Ectodermal cell (in vitro differentiated cells): ENCODE measurements at regions not wholly inside any gene's neighbourhood (a gene's known extent, or its start where the extent isn't known, plus 50 kb on each side); places are given as distances from the start of the nearest gene placed in this dataset.

Experiments used
- H3K27ac ChIP-seq: 2 replicates; pipeline ENCODE4 v1.7.0; 2013; ENCODE audit warnings: mild to moderate bottlenecking, low read depth, low read length; ENCODE audit not compliant: insufficient read depth, poor library complexity, severe bottlenecking
- H3K27me3 ChIP-seq: 2 replicates; pipeline ENCODE4 v1.7.0; 2013; ENCODE audit warnings: mild to moderate bottlenecking, low read length; ENCODE audit not compliant: insufficient read depth, control insufficient read depth, poor library complexity, severe bottlenecking
- H3K36me3 ChIP-seq: one replicate; pipeline ENCODE4 v1.7.0; 2013; ENCODE audit warnings: low read length; ENCODE audit not compliant: control insufficient read depth, insufficient read depth
- H3K4me1 ChIP-seq: one replicate; pipeline ENCODE4 v1.7.0; 2013; ENCODE audit warnings: low read length; ENCODE audit not compliant: control insufficient read depth, insufficient read depth
- H3K4me3 ChIP-seq: 2 replicates; pipeline ENCODE4 v1.7.0; 2013; ENCODE audit warnings: low read depth, low read length, control low read depth; ENCODE audit not compliant: insufficient read depth
- H3K9me3 ChIP-seq: 2 replicates; pipeline ENCODE4 v1.7.0; 2013; ENCODE audit warnings: mild to moderate bottlenecking, low read length, moderate library complexity; ENCODE audit not compliant: control insufficient read depth
- WGBS, 2 experiments: methylation state at CpG; one replicate each; pipeline ENCODE4 v1.1.7; 2013; ENCODE audit warnings: missing lambda C conversion rate in 2 of 2; 5-methylcytosine and 5-hydroxymethylcytosine counted together

DNA sequence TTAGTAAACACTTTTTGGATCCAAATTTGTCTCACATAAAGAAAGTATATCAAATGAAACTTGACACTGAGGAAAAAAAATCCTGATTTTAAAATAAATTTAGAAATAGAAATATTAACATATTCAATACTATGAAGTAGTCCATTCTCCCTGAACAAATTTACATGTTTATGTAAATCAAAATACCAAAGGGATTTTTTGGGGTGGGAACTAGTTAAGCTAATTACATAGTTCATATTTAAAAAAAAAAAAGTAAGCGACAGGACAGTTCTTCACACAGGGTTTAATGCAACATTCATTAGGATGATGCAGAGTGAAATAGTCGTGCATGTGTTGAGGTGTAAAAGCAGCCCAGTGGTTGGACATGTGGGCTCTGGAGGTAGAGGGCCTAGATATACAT lies 433.5 kb upstream of the B3GALT2 start:
- H3K36me3 ChIP-seq: no peaks in the 10 kb centered on the region
- no peaks in the 10 kb centered on the region for H3K4me1 ChIP-seq
- H3K4me3 ChIP-seq: no peak overlapping the region
- H3K27ac ChIP-seq: no peak overlapping the region
- 85 to 92% methylated on average over 2 of the region's 2 CpGs for WGBS, 2 experiments
- no peaks in the 10 kb centered on the region for H3K9me3 ChIP-seq
- H3K27me3 ChIP-seq: no peaks in the 10 kb centered on the region

DNA sequence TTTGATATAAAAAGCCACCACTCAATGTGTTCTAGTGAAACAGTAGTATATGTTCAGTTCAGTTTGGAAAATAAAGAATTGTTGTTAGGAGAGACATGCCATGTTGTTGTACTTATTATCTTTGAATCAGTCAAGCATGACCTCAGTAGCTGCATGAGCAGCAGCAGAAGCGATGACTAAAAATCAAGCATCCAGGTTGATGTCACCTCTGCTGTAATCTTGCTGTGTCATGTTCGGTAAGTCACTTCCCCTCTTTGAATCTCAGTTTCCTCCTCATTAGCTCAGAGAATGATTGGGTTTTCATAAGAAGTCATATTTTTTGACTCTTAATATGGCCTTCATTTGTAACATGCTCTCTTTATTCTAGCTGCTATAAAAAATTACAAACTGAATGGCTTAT lies 428.4 kb upstream of the B3GALT2 start:
- Histone ChIP-seq H3K27me3 (no peaks in the 10 kb centered on the region), H3K4me1 (no peaks in the 10 kb centered on the region), H3K36me3 (no peaks in the 10 kb centered on the region), H3K9me3 (no peaks in the 10 kb centered on the region), H3K27ac (no peak overlapping the region), H3K4me3 (no peak overlapping the region)
- 96 to 97% methylated on average over 2 of the region's 2 CpGs for WGBS, 2 experiments

DNA sequence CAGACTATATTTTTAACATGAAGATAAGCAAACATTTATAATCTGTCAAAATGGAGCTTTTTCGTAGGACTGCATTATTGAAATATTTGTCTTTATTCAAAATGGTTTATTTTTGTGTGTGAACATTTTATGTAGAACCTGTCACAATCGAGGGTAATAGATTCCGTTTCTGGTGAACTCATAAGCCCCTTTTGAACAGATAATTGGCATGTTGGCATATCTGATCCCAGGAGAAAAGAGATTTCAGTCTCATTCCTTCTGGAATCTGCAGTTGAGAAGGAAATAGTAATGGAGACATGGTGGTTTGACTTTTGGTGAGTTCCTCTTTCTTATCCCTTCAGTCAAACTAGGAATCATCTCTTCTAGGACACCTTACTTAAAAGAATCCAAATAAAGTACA lies 427.9 kb upstream of the B3GALT2 start:
- 94% methylated on average over 3 of the region's 3 CpGs for WGBS, 2 experiments
- no peaks in the 10 kb centered on the region for H3K36me3 ChIP-seq

DNA sequence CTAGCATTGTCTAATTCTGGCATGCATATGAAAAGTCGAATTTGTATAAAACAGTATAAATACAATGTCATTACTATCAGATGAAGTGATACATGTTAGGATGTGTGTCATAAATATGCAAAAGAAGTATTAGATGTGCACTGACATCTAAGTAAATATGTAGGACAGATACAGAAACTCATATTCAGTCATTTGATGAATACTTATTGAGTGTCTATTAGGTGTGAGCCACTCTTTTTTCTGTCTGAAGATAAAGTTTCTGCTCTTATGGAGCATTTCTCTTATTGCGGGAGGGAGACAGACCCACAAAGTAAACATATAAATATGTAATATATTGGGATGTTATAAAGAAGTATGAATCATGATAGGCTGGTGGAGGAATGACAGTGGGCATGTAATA lies 426.6 kb upstream of the B3GALT2 start:
- H3K27me3 ChIP-seq: no peaks in the 10 kb centered on the region
- no peak overlapping the region for H3K27ac ChIP-seq
- no peaks in the 10 kb centered on the region for H3K36me3 ChIP-seq
- WGBS, 2 experiments: 80 to 86% methylated on average over 1 of the region's 2 CpGs
- H3K4me3 ChIP-seq: no peak overlapping the region
- H3K4me1 ChIP-seq: no peaks in the 10 kb centered on the region
- no peaks in the 10 kb centered on the region for H3K9me3 ChIP-seq

More for the DNA sequence above, 427.9 kb upstream of the B3GALT2 start:
- H3K27me3 ChIP-seq: no peaks in the 10 kb centered on the region
- no peak overlapping the region for H3K4me3 ChIP-seq
- no peaks in the 10 kb centered on the region for H3K4me1 ChIP-seq
- no peaks in the 10 kb centered on the region for H3K9me3 ChIP-seq
- no peak overlapping the region for H3K27ac ChIP-seq

DNA sequence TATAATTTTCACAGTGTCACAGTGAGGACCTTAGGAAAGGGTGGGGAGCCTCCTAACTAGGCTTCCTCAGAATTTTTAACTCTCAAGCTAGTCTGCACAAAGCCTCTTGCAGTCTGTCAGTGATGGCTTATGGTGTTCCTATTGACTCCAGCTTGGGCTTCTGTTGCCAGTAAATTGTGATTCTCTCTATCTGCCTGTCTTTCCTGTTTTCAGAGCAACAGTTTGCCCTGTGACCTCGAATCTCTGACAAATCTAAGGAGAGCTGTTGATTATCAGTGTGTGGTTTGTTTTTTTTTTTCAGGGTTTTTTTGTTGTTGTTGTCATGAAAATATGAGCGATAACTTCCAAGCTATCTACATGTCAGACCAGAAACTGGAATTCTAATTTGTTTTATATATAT lies 423.2 kb upstream of the B3GALT2 start:
- Histone ChIP-seq H3K27me3 (no peaks in the 10 kb centered on the region), H3K4me1 (no peaks in the 10 kb centered on the region), H3K9me3 (no peaks in the 10 kb centered on the region), H3K36me3 (no peaks in the 10 kb centered on the region), H3K27ac (no peak overlapping the region), H3K4me3 (no peak overlapping the region)
- WGBS, 2 experiments: 86 to 100% methylated on average over 1 of the region's 2 CpGs

DNA sequence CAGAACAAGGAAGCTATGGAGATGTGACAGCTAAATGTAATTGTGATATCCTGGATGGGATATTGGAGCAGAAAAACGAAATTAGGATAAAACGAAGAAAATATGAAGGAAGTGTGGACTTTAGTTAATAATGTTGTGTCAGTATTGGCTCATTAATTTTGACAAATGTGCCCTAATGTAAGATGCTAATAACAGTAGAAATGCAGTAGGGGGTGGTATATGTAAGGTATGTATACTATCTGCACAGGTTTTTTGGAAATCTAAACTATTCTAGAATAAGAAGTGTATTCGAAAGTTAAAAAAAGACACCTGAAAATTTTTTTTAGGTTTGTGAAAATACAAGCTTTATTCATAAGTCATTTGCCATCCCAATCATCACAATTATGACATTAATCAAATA lies 421.4 kb upstream of the B3GALT2 start:
- 92 to 96% methylated on average over 2 of the region's 3 CpGs for WGBS, 2 experiments
- no peak overlapping the region for H3K4me3 ChIP-seq
- H3K36me3 ChIP-seq: no peaks in the 10 kb centered on the region
- H3K27ac ChIP-seq: no peak overlapping the region
- no peaks in the 10 kb centered on the region for H3K9me3 ChIP-seq
- H3K27me3 ChIP-seq: no peaks in the 10 kb centered on the region
- peaks cover 2% of the 10 kb centered on the region for H3K4me1 ChIP-seq

DNA sequence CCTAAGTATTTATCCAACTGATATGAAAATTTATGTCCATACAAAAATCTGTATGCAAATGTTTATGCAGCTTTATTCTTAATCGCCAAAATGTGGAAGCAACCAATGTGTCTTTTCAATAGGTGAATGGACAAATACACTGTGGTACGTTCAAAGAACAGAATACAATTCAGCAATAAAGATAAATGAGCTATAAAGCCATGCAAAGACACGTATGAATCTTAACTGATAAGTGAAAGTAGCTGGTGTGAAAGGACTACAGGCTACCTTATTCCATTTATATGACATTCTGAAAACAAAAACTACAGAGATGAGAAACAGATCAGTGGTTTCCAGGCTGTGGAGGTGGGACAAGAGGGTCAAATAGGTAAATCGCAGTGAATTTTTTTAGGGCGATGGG lies 419.6 kb upstream of the B3GALT2 start:
- 94 to 100% methylated on average over 2 to 4 of the region's 5 CpGs for WGBS, 2 experiments
- Histone ChIP-seq H3K36me3 (no peaks in the 10 kb centered on the region), H3K27ac (no peak overlapping the region), H3K27me3 (no peaks in the 10 kb centered on the region), H3K9me3 (no peaks in the 10 kb centered on the region), H3K4me3 (no peak overlapping the region), H3K4me1 (peaks cover 6% of the 10 kb centered on the region)

DNA sequence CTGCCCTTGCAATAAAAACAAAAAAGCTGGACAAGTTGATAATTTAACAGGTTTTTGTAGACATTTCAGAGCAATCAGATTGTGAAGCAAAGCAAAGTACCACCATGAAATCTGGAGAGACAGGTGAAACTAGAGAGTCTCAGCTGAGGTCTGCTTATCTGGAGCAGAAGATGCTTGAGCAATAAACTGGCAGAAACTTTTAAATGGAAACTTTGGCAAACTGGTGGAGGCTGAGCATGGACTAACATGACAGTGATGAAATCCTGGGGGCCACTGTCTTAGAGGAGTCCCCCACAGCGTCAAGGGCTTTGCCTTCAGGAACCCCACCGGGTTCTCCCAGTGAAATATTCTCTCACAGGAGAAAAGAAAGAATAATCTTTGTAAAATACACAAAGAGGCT lies 416.3 kb upstream of the B3GALT2 start:
- H3K36me3 ChIP-seq: no peaks in the 10 kb centered on the region
- H3K4me3 ChIP-seq: no peak overlapping the region
- peaks cover 6% of the 10 kb centered on the region for H3K4me1 ChIP-seq
- 7 to 8% methylated on average over 1 to 2 of the region's 2 CpGs for WGBS, 2 experiments
- H3K27ac ChIP-seq: no peak overlapping the region
- no peaks in the 10 kb centered on the region for H3K9me3 ChIP-seq
- no peaks in the 10 kb centered on the region for H3K27me3 ChIP-seq

DNA sequence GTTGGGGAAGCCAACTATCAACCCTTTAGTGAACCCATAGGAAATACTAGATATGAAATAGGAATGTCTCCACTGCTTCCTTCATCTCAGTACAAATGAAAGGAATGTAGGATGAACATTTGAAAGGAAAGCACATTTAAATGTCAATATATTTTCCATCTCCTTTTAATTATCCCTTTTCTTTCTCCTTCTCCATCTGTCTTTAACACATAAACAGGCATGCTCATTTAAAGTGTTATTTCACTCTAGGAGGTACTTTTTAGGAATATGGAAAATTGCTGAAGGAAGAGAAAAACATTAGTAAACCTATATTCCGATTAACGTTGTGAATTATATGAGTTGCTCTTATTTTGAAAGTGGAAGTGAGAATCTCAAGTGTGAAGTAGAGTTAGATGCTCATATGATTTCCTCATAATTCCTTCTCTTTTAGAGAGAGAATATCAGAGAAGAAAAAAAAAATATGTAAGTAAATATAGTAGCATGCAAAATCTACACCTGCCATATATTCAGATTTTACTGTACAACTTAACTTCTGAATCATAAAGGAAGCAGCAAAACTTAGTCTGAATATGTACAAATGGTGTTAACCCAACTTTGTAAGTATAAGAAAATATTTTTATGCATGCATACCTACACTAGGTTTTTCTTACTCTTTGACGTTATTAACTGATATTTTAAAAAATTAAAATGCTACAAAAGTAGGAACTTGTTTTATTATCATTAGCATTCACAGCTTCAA lies 406.9 kb upstream of the B3GALT2 start:
- Histone ChIP-seq H3K9me3 (no peaks in the 10 kb centered on the region), H3K4me1 (peaks cover 7% of the 10 kb centered on the region), H3K27me3 (no peaks in the 10 kb centered on the region), H3K27ac (no peak overlapping the region), H3K4me3 (no peak overlapping the region), H3K36me3 (no peaks in the 10 kb centered on the region)
- WGBS, 2 experiments: 50 to 55% methylated on average over 2 of the region's 3 CpGs

DNA sequence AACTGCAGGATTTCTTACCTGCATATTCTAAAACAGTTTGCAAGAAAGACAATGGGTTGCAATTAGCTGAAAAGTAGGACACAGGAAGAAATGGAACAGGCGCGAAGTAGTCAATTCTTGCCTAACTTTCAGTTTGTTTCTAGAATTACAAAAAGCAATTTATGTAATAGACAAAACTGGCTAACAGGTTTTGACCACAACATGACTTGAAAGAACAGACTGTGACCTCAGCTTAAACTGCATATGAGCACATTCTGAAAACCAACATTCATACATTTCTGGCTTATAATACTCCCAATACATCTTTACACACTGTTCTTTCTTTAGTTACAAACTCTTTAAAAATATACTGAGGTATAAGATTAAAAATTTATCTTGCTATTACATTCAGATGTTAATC lies 405.9 kb upstream of the B3GALT2 start:
- H3K27me3 ChIP-seq: no peaks in the 10 kb centered on the region
- H3K4me3 ChIP-seq: no peak overlapping the region
- no peaks in the 10 kb centered on the region for H3K9me3 ChIP-seq
- no peaks in the 10 kb centered on the region for H3K36me3 ChIP-seq
- H3K4me1 ChIP-seq: peaks cover 8% of the 10 kb centered on the region
- no peak overlapping the region for H3K27ac ChIP-seq
- WGBS, 2 experiments: 82 to 85% methylated on average over 2 of the region's 2 CpGs

DNA sequence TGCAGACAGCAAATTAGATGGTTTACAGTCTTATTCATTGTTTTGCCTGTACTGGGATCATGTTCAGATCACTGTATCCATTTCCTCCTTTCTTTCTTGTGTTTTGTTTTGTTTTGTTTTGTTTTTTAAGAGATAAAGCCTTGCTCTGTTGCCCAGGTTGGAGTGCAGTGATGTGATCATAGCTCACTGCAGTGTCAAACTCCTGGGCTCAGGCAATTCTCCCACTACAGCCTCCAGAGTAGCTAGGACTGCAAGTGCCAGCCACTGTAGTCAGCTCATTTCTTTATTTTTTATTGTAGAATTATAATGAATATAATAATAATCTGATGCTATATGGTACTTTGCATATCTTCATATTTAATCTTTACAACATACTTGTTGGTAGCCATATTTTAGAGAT lies 403.7 kb upstream of the B3GALT2 start:
- Histone ChIP-seq H3K27ac (no peak overlapping the region), H3K9me3 (no peaks in the 10 kb centered on the region), H3K36me3 (no peaks in the 10 kb centered on the region), H3K4me1 (peaks cover 8% of the 10 kb centered on the region), H3K27me3 (no peaks in the 10 kb centered on the region), H3K4me3 (no peak overlapping the region)
